ENCODE measurements at regions not wholly inside any gene's neighbourhood (a gene's known extent, or its start where the extent isn't known, plus 50 kb on each side); places are given as distances from the start of the nearest gene placed in this dataset.

GRCh38 chr1:38476111-38476849 lies 383.3 kb downstream of the RRAGC start:
- Histone ChIP-seq H3K36me3 (no peaks in the 10 kb centered on the region), H3K9me3 (peaks cover 0 to 20% (median 13%) of the 10 kb centered on the region in 8 donors), H3K4me1 (peaks cover 0 to 34% (median 9%) of the 10 kb centered on the region in 6 donors), H3K27ac (peak overlapping the region; percentile 70 to 94 (median 84)), H3K4me3 (peak overlapping the region; percentile 7 to 65 (median 24)), H3K27me3 (replicated peaks in 1 of 7) (peaks cover 0 to 50% (median 8%) of the 10 kb centered on the region in 7 donors)
- intact Hi-C loops (cut with DNase I; ENCODE audit: low total_unique reads), result no loop called here
- DNase-seq, result peak; percentile 79
- 8 to 29% (median 14%) methylated on average over 33 to 46 of the region's 46 CpGs for WGBS, 5 donors
- TF ChIP-seq POLR2AphosphoS5 (IDR thresholded peaks at IDR 0.05), result peak in 1 of 3 donors; percentile 39
- TF ChIP-seq, protein P1, sequence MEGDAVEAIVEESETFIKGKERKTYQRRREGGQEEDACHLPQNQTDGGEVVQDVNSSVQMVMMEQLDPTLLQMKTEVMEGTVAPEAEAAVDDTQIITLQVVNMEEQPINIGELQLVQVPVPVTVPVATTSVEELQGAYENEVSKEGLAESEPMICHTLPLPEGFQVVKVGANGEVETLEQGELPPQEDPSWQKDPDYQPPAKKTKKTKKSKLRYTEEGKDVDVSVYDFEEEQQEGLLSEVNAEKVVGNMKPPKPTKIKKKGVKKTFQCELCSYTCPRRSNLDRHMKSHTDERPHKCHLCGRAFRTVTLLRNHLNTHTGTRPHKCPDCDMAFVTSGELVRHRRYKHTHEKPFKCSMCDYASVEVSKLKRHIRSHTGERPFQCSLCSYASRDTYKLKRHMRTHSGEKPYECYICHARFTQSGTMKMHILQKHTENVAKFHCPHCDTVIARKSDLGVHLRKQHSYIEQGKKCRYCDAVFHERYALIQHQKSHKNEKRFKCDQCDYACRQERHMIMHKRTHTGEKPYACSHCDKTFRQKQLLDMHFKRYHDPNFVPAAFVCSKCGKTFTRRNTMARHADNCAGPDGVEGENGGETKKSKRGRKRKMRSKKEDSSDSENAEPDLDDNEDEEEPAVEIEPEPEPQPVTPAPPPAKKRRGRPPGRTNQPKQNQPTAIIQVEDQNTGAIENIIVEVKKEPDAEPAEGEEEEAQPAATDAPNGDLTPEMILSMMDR (IDR thresholded peaks at IDR 0.05 in 8 of 11, conservative IDR thresholded peaks at IDR 0.05 in 3 of 11), result no peak

GRCh38 chr1:38475624-38476005 lies 384.0 kb downstream of the RRAGC start:
- no peaks in the 10 kb centered on the region for H3K36me3 ChIP-seq
- peak overlapping the region in 5 of 8 donors; percentile 12 to 65 (median 28) for H3K4me3 ChIP-seq
- H3K27ac ChIP-seq, result peak overlapping the region; percentile 70 to 94 (median 84)
- peaks cover 0 to 44% (median 8%) of the 10 kb centered on the region in 7 donors for H3K27me3 ChIP-seq (replicated peaks in 1 of 7)
- TF ChIP-seq, protein P1 (IDR thresholded peaks at IDR 0.05 in 8 of 11, conservative IDR thresholded peaks at IDR 0.05 in 3 of 11), result no peak
- TF ChIP-seq POLR2A (IDR thresholded peaks at IDR 0.05), result no peak
- no peak for TF ChIP-seq POLR2AphosphoS5 (IDR thresholded peaks at IDR 0.05)
- WGBS, 5 donors, result 49 to 67% (median 53%) methylated on average over 6 of the region's 6 CpGs
- intact Hi-C loops (cut with DNase I; ENCODE audit: low total_unique reads), result no loop called here
- peaks cover 0 to 18% (median 13%) of the 10 kb centered on the region in 8 donors for H3K9me3 ChIP-seq
- no peak for DNase-seq
- peaks cover 0 to 34% (median 9%) of the 10 kb centered on the region in 6 donors for H3K4me1 ChIP-seq

GRCh38 chr1:38474738-38475623 lies 384.6 kb downstream of the RRAGC start:
- DNase-seq, result peak; percentile 79
- intact Hi-C loops (cut with DNase I; ENCODE audit: low total_unique reads), result no loop called here
- peak overlapping the region; percentile 73 to 94 (median 84) for H3K27ac ChIP-seq
- peaks cover 0 to 13% (median 8%) of the 10 kb centered on the region in 8 donors for H3K9me3 ChIP-seq
- no peaks in the 10 kb centered on the region for H3K36me3 ChIP-seq
- TF ChIP-seq, protein P1 (IDR thresholded peaks at IDR 0.05 in 8 of 11, conservative IDR thresholded peaks at IDR 0.05 in 3 of 11), result no peak
- TF ChIP-seq POLR2A (IDR thresholded peaks at IDR 0.05) (peak in 1 of 3 donors; percentile 79), POLR2AphosphoS5 (IDR thresholded peaks at IDR 0.05) (peak in 2 of 3 donors; percentile 65 to 87)
- peaks cover 0 to 44% (median 8%) of the 10 kb centered on the region in 7 donors for H3K27me3 ChIP-seq (replicated peaks in 1 of 7)
- peak overlapping the region in 3 of 8 donors; percentile 28 to 65 (median 35) for H3K4me3 ChIP-seq
- peaks cover 0 to 34% (median 9%) of the 10 kb centered on the region in 6 donors for H3K4me1 ChIP-seq
- 36 to 52% (median 40%) methylated on average over 18 of the region's 18 CpGs for WGBS, 5 donors

Measured in spleen (tissue), 11 donors.